Hepatic stellate cell (primary cell): ENCODE measurements at regions not wholly inside any gene's neighbourhood (a gene's known extent, or its start where the extent isn't known, plus 50 kb on each side); places are given as distances from the start of the nearest gene placed in this dataset.
"Not testable (repeated sequence)": the region's sequence is repeated elsewhere in the genome, so short reads cannot be mapped to it uniquely, and the experiment has no call there.

ENCODE experiments used
- DNase-seq: peaks from one replicate; pipeline ENCODE4 v3.0.0; 2011; ENCODE audit warnings: low spot score

- no peak for DNase-seq
Observed at GRCh38 chr6:98036344-98036923, 753.4 kb upstream of the MMS22L start.

GRCh38 chr6:98037571-98037970 lies 754.6 kb upstream of the MMS22L start:
- DNase-seq, result no peak

GRCh38 chr6:98039443-98039842 lies 756.4 kb upstream of the MMS22L start:
- no peak for DNase-seq

- no peak for DNase-seq
Observed at GRCh38 chr6:98039904-98040607, 757.0 kb upstream of the MMS22L start.

- DNase-seq, result no peak
Observed at GRCh38 chr6:98041056-98041455, 758.0 kb upstream of the MMS22L start.

- no peak for DNase-seq
Observed at GRCh38 chr6:98041921-98042320, 758.9 kb upstream of the MMS22L start.

- no peak for DNase-seq
Observed at GRCh38 chr6:98044151-98044561, 761.1 kb upstream of the MMS22L start.

GRCh38 chr6:98044791-98045470 lies 761.9 kb upstream of the MMS22L start:
- DNase-seq, result no peak

GRCh38 chr6:98047164-98047563 lies 764.1 kb upstream of the MMS22L start:
- DNase-seq, result no peak

- DNase-seq, result no peak
Observed at GRCh38 chr6:98047871-98048270, 764.9 kb upstream of the MMS22L start.

- DNase-seq, result no peak
Observed at GRCh38 chr6:98054453-98054852, 771.4 kb upstream of the MMS22L start.

GRCh38 chr6:98056955-98057354 lies 773.9 kb upstream of the MMS22L start:
- DNase-seq, result no peak

- no peak for DNase-seq
Observed at GRCh38 chr6:98067375-98067774, 767.0 kb upstream of the POU3F2 start.

GRCh38 chr6:98088537-98088936 lies 745.8 kb upstream of the POU3F2 start:
- DNase-seq, result not testable (repeated sequence)

GRCh38 chr6:98092331-98092730 lies 742.0 kb upstream of the POU3F2 start:
- no peak for DNase-seq

GRCh38 chr6:98094696-98095095 lies 739.7 kb upstream of the POU3F2 start:
- DNase-seq, result no peak

- no peak for DNase-seq
Observed at GRCh38 chr6:98107801-98108200, 726.6 kb upstream of the POU3F2 start.

- no peak for DNase-seq
Observed at GRCh38 chr6:98116455-98116854, 717.9 kb upstream of the POU3F2 start.

- no peak for DNase-seq
Observed at GRCh38 chr6:98117068-98117467, 717.3 kb upstream of the POU3F2 start.

GRCh38 chr6:98118397-98119045 lies 715.9 kb upstream of the POU3F2 start:
- no peak for DNase-seq

- DNase-seq, result no peak
Observed at GRCh38 chr6:98124171-98124570, 710.2 kb upstream of the POU3F2 start.

GRCh38 chr6:98131290-98131990 lies 702.9 kb upstream of the POU3F2 start:
- DNase-seq, result no peak
